DMS79 (cell line): ENCODE measurements at regions not wholly inside any gene's neighbourhood (a gene's known extent, or its start where the extent isn't known, plus 50 kb on each side); places are given as distances from the start of the nearest gene placed in this dataset.
"Not testable (repeated sequence)": the region's sequence is repeated elsewhere in the genome, so short reads cannot be mapped to it uniquely, and the experiment has no call there.

Experiments used
- DNase-seq: peaks from one replicate; lab custom pipeline; 2025; lab: John Stamatoyannopoulos, UW

DNA sequence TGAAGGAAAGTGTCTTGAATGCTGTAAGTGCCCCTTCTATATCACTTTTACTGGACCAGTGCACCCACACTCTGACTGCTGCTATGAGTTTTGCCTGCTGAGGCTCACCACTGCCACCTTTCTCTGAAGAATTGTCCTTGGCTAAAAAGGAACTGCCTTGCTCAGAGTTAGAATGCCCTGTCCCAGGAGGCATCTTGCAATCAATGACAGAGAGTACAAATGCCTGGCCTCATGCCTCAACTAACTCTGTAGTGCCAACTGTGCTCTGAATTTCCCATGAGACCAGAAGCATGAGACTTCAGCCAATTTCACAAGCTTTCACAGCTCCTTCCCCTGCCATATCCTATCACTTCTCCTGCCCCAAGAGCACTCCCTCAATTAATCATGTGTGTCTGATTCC is 569.7 kb downstream of the ZNF608 start:
- no peak for DNase-seq

DNA sequence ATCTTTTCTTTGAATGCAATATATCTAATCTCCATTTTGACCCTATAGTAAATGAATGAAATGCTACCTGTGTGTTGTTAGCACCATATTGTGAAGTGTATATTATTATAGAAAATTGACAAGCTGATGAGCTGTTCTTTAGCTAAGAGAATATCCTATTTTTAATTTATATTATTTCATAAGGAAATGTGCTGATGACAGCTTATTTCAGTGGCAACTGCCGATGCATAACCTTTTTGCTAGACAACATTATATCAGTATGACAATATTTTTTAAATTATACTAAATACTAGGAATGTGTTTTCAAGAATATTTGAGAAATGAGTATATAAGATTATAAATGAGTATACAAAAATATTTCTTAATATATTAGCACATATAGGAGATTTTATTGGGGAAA is 573.1 kb downstream of the ZNF608 start:
- no peak for DNase-seq

DNA sequence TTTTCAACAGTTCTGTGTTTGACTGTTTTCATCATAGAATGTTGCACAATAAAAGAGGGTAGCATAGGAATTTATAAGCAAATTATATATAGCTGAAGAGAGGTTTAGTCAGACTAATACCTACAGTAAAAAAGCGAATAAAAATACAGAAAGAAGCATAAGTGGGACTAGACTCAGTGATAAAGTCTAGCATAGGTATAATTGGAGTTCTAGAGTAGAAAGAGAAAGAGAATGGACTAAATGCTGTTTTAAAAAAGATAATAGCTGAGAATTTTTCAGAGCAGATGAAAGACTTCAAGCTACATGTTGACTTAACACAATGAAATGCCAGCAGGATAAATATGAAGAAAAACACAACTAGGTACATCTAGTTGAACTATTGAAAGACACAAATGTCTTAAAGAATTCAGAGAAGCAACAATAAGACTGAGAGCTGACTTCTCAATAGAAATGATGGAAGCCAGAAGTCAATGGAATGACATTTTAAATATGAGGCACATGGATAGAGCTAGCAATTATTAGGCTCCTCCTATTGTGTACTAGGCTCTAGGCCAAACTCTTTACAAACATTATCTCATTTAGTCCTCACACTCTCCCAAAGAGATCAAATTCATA is 573.9 kb downstream of the ZNF608 start:
- DNase-seq: no peak

- DNase-seq: not testable (repeated sequence)
These were observed 578.3 kb downstream of the ZNF608 start for GRCh38 chr5:124168093-124168492.

GRCh38 chr5:124162767-124163532 is 583.5 kb downstream of the ZNF608 start:
- no peak for DNase-seq

- no peak for DNase-seq
These were observed 585.2 kb downstream of the ZNF608 start for GRCh38 chr5:124161266-124161665.

DNA sequence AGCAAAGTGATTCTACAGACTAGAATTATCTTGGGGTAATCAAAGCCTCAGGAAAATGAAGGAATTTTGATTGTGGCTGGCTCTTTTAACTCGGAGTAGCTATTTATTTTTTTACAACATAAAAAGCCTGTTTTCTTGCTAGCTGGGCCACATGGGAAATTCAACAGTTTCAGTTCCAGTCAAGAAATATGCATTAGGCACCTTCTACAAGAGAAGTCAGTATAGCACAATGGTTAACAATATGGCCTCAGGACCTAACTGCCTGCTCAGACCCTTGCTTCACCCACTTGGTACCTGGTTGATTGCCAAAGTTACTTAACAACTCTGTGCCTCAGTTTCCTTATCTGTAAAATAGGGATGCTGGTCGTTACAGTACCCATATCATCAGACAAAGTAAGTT is 586.2 kb downstream of the ZNF608 start:
- DNase-seq: no peak

DNA sequence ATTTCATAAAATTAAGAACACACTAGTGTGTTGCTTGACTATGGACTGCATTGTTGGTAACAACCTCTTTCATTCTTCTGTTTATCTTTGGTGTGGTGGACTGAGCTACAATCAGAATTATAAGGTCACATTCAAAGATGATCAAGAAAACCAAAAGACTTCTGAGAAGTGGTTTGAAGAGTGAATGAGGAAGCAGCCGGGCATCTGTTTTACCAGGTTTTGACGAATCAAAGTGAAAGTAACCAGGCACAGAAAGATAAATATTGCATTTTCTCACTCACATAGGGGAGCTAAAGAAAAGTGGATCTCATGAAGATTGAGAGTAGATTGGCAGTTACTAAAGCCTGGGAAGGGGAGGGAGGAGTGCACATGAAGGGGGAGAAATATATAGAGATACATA is 589.1 kb downstream of the ZNF608 start:
- no peak for DNase-seq

GRCh38 chr5:124156415-124156996 is 589.9 kb downstream of the ZNF608 start:
- no peak for DNase-seq

GRCh38 chr5:124154714-124155113 is 591.7 kb downstream of the ZNF608 start:
- DNase-seq: no peak

DNA sequence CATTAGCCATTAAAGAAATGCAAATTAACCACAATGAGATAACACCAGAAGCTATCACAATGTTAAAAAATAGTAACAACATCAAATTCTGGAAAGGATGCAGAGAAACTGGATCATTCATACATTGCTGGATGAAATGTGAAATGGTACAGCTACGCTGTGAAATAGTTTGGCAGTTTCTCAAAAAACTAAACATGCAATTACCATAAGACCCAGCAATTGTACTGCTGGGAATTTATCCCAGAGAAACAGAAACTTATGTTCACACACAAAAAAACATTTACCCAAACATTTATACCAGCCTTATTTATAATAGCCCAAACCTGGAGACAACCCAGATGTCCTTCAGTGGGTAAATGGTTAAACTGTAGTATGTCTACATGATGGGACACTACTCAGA is 592.9 kb downstream of the ZNF608 start:
- no peak for DNase-seq

DNA sequence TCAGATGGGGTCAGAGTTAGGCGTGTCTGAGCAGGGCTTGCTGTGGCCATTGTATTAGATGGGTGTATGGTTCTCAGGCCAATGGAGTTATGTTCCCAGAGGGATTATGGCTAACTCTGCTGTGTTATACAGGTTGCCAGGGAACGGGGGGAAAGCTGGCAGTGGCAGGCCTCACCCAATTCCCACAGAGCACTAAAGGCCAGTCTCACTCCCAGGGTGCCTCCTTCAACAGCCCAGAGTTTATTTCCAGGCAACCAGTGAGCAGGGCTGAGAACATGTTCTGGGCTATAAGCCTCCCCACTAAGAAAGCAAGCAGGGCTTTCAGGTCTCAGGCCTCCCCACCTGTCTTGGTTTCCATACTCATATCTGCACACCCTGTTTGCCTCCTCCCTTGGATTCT is 597.9 kb downstream of the ZNF608 start:
- no peak for DNase-seq

DNA sequence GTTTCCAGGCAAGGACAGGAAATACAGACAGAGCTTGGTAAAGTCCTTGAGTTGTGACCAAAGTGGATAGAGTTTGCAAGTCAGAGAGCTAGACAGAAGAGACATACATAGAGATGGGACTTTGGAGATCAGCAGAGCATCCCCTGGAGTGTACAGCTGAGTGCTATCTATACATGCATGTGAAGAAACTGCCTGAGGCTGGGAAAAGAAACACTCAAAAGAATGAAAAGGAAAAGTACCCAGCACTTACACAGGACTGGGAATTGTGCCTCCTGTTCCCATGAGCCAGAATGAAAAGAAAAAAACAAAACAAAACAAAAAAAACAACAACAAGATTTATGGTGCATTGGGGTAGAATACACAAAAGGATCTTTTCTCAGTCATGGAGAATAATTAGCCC is 606.4 kb downstream of the ZNF608 start:
- DNase-seq: no peak

DNA sequence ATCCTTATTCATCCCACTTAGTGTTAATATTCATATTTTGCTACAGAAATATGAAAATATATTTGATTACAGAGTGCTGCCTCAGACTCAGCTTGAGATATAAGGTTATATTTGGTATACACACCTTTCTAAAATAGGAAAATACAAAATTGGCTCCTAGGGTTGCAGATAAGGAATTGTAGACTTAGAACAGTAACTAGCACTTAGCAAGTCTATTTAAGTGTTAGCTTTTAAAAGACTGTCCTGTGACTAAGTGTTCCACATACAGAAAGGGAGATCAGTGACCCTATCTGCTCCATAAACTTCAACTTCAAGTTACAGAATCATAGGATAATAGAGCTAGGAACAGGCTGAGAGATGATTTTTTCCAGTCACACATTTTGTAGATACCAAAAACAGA is 607.0 kb downstream of the ZNF608 start:
- DNase-seq: no peak

DNA sequence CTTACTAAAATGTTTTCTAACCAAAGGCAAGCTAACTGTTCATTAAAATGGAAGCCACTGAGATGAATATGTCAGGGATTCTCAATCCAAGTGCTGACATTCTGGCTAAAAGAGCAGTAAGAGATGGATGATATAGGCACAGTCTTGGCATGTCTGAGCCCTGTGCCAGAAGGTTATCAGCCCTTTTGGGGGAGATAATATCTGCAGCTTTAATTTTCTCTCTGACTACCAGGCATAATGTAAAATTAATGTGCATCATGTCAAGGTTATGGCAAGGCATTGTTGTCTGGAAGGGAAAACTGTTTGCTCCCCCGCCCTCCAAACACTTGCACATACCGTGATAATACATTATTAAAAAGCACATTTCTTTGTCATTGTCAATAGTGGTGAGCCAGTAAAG is 609.8 kb downstream of the ZNF608 start:
- no peak for DNase-seq

DNA sequence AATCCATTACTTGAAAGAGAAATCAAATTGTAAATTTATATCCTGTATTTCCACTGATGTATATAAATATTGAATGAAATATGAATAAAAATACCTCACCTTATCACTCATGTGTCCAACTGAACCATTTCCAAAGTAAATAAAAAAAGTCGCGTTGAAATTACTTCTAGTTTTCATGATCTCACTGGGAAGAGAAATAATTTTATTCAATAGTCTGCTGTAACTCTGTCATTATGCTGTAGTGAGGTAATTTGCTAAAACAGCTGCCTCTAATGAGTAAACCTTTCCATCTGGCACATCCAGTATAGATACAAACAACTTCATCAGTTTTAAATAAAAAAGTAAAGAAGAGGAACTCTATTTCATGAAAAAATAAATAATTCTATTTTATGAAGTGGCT is 611.5 kb downstream of the ZNF608 start:
- DNase-seq: no peak

DNA sequence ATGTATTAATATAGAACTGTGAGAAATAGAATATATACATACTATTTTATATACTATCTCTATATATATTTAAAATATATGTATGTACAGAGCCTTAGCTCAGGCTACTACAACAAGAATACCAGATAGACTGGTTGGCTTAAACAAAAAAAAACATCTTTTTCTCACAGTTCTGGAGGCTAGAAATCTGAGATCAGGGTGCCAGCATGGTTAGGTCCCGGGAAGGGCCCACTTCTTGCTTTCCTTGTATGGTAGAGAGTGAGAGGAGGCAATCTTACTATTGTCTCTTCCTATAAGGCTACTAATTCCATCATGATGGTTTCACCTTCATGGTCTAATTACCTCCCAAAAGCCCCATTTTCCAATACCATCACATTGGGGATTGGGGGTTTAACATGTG is 613.0 kb downstream of the ZNF608 start:
- no peak for DNase-seq

DNA sequence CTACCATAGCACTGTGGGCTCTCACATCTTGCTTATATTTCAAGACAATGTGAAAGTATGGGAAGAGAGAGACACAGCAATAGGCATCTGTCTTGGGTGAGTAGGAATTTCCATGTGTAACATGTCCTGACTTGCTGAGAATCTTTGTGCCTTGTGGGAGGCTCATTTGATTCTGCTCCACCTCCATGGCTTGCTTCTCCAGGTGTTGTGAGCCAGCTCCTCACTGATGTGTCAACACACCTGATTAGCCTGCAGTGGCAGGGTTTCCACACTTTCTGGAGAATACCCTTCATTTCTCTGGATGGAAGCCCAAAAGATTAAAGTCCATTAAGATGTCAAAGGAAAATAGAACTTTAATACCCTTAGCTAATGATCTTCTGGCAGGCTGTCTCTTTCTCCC is 613.6 kb downstream of the ZNF608 start:
- no peak for DNase-seq

GRCh38 chr5:124131466-124131865 is 615.0 kb downstream of the ZNF608 start:
- DNase-seq: no peak

GRCh38 chr5:124130816-124131215 is 615.6 kb downstream of the ZNF608 start:
- DNase-seq: no peak

GRCh38 chr5:124128867-124129266 is 616.9 kb downstream of the CSNK1G3 start:
- DNase-seq: no peak

- DNase-seq: no peak
These were observed 614.7 kb downstream of the CSNK1G3 start for GRCh38 chr5:124126504-124127217.

DNA sequence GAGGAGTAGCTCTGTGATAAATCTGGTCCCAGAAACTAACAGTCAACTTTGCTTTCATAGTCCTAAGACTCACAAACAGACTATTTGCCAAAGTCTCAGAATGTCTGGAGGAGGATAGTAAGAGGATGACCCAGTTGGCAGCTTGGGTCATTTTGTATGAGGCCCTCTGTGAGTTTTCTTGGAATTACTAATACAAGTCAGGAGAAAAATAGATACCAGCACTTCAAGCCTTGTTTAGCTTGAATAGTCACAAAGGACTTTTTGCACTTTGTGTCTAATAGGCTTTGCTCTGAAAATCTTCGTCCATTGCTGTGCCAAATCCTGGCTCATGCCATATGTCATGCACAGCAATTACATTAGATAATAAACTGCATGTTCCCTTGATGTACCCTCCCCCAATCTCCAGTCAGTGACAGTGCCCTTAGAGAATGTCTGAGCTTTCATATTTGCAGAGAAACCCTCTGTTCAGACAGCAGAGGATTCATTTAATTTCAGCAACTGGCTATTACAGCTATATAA is 612.8 kb downstream of the CSNK1G3 start:
- no peak for DNase-seq
